GM18907 (cell line): ENCODE measurements at regions not wholly inside any gene's neighbourhood (a gene's known extent, or its start where the extent isn't known, plus 50 kb on each side); places are given as distances from the start of the nearest gene placed in this dataset.

Experiments used
- ATAC-seq: cut with Tn5 transposase; IDR thresholded peaks from one replicate; pipeline ENCODE4 v1.9.1; 2021; ENCODE audit warnings: mild to moderate bottlenecking, moderate library complexity; ENCODE audit not compliant: unreplicated experiment

GRCh38 chr18:78895207-78896001 lies 84.2 kb upstream of the SALL3 start:
- ATAC-seq, result no peak

- ATAC-seq, result no peak
Measured at GRCh38 chr18:78896111-78896905, 83.3 kb upstream of the SALL3 start.

GRCh38 chr18:78898066-78898465 lies 81.6 kb upstream of the SALL3 start:
- no peak for ATAC-seq

DNA sequence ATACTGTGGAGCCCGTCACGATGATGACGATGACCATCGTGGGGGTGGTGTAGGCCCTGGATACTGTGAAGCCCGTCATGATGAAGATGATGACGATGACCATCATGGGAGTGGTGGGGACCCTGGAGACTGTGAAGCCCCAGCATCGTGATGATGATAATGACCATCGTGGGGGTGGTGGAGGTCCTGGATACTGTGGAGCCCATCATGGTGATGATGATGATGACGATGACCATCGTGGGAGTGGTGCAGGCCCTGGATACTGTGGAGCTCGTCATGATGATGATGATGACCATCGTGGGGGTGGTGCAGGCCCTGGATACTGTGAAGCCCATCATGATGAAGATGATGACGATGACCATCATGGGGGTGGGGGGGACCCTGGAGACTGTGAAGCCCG lies 81.0 kb upstream of the SALL3 start:
- ATAC-seq, result no peak

DNA sequence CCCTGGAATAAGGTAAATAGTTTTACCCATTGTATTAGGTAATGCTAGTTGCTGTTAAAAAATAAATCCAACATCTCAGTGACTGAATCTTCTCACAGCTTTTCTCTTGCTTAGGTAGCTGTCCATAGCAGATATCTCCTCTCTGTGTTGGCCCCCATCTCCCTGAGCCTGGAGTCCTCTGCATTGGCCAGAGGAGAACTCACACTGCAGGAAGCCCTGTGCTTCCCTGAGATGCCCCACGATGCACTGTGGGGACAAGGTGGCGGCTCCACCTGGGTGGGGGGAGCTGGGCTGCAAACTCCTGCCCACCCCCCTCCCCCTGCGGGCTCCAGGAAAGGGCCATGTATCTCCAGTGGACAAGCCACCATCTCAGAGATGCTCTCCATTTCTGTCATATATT lies 80.4 kb upstream of the SALL3 start:
- ATAC-seq, result no peak

- ATAC-seq, result no peak
Measured at GRCh38 chr18:78900938-78901909, 78.4 kb upstream of the SALL3 start.

DNA sequence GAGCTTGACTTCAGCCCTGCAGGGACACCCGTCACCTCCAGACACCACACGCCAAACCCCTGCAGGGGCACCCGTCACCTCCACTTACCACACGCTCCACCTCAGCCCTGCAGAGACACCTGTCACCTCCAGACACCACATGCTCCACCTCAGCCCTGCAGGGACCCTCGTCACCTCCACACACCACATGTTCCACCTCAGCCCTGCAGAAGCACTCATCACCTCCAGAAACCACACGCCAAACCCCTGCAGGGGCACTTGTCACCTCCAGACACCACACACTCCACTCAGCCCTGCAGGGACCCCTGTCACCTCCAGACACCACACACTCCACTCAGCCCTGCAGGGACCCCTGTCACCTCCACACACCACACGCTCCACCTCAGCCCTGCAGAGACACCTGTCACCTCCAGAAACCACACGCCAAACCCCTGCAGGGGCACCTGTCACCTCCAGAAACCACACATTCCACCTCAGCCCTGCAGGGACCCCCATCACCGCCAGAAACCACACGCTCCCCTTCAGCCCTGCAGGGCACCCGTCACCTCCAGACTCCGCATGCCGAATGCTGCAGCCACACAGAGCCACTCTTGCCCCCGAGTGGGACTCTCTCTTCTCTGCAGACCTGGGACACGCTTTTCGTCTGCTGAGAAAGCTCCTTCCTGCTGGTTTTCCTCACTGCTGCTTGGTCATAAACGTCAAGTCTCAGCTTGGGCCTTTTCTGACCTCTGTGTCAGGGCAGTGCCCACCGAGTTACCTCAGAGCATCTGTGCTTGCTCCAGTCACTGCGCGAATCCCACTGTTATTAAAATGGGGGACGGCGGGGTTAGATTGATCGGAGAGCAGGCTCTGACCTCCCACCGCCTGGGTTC lies 77.5 kb upstream of the SALL3 start:
- no peak for ATAC-seq

- ATAC-seq, result no peak
Measured at GRCh38 chr18:78902795-78903435, 76.7 kb upstream of the SALL3 start.

- ATAC-seq, result no peak
Measured at GRCh38 chr18:78903436-78904178, 76.0 kb upstream of the SALL3 start.

DNA sequence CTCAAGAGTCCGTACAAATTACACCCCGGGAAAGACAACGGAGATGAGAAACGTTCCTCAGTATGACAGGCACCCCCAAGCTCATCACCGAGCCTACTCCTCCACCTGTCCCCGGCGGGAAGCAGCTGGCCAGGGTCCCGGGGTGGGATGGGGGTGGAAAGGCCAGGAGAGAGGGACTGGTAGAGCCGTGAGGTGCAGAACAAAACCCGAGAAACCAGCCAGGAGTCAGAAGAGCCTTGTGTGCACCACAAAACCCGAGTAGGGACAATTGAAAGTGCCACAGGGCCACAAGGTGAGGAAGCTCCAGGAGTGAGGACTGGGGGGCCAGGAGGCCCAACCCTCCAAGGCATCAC lies 75.5 kb upstream of the SALL3 start:
- no peak for ATAC-seq

DNA sequence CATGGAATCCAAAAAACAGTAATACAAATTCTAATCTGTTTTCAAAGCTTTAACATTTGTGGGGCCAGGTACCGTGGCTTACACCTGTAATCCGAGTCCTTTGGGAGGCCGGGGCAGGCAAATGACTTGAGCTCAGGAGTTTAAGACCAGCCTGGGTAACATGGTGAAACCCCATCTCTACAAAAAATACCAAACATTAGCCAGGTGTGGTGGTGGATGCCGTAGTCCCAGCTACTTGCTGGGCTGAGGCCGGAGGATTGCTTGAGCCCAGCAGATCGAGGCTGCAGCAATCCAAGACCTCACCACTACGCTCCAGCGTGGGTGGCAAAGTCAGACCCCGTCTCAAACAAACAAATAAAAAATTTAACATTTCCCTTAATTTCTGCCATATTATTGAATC lies 74.3 kb upstream of the SALL3 start:
- ATAC-seq, result no peak

DNA sequence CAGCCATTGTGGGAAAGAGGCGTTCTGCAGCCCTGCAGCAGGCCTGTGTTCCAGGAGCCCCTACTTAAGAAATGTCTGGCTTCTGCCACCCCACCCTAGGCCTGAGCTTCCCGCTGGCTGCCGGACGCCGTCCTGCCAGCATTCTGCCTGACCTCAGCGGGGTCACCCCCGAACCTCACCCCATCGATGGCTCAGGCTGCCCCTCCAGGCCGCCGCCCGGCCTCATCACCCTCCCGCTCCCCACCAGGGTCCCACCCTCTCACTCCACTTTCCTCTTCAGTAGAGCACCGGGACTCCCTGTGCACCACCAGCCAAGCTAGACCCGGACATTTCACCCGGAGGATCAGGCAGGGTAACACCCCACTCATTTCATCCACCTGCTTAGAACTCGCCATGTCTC lies 73.6 kb upstream of the SALL3 start:
- no peak for ATAC-seq

DNA sequence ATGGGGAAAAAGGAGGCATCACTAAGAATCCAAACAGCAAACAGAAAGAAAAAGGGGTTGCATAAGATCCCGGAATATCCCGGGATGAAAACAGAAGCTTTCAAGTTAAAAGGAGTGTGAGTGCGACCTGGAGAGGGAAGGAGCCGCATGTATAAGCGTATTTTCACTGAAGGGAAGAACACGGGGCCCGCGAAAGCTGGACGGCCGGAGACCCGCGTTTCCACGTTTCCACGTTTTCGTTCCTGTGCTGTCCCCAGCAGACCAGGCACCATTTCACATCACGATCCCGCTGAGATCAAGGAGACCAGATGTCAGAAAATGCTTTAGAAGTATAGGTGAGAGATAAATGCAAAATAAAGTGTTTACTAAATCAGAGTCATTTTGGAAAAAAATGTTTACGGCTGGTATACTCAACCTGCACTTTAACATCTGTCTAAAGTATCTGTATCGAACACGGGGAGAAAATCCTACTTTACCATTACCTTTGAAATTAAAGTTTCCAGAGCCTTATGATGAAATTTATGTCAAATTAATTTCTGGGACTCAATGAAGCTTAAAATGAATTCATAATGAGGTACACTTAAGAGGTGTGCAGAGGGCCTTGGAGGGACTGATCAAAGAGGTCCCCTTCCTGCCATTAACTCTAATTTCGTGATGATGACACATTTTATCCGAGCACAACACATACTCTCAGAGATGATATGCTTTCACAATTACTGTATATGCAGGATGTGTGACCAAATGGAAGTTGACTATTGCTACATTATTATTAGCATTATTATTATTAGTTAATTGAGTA lies 71.0 kb upstream of the SALL3 start:
- ATAC-seq, result no peak

DNA sequence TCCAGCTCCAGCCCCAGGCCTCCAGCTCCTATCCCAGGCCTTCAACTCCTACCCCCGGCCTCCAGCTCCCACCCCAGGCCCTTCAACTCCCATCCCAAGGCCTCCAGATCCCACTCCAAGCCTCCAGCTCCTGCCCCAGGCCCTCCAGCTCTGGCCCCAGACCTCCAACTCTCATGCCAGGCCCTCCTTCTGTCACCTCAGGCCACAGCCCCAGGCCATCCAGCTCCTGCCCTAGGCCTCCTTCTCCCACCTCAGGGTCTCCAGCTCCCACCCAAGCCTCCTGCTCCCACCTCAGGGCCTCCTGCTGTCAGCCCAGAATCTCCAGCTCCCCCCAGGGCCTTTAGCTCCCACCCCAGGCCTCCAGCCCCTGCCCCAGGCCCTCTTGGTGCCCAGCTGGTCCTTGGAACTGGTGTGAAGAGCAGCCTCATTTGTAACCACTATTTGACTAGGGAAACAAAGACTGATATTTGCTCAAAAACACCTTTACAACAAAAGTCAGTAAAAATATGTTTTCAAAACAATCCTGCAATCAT lies 67.8 kb upstream of the SALL3 start:
- ATAC-seq, result no peak

- ATAC-seq, result no peak
Measured at GRCh38 chr18:78912336-78912735, 67.3 kb upstream of the SALL3 start.

GRCh38 chr18:78912844-78913243 lies 66.8 kb upstream of the SALL3 start:
- no peak for ATAC-seq

DNA sequence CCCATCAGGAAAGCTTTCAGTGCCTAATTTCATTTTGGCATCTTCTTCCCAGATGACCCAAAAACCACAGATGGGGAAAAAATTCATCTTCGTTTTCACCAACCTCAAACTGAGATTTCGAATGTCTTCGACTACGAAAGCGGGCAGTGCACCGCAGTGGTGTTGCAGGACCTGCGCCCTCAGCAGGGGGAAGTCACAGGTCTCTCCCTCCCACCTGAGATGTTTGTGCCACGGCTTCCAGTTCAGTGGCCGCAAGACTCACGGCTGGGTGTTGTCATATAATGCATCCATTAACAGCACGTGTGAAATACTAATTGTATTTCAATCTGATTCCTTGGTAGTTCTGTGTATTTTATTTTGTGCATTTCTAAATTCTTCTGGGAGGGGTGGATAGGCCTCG lies 66.2 kb upstream of the SALL3 start:
- no peak for ATAC-seq

GRCh38 chr18:78913830-78914231 lies 65.8 kb upstream of the SALL3 start:
- ATAC-seq, result no peak
